AG04449 (cell line): ENCODE measurements at regions not wholly inside any gene's neighbourhood (a gene's known extent, or its start where the extent isn't known, plus 50 kb on each side); places are given as distances from the start of the nearest gene placed in this dataset.

Source experiments
- CTCF ChIA-PET: fragments of 350-600 bp; formaldehyde crosslinking; extraction: SDS; loops from one replicate; lab custom pipeline; 2021; ENCODE audit warnings: antibody characterized with exemption; lab: Yijun Ruan, JAX
- POLR2A ChIA-PET: fragments of 400-600, 350-600 bp; formaldehyde crosslinking; extraction: SDS; loops from one replicate; lab custom pipeline; 2020; ENCODE audit warnings: antibody characterized with exemption, inconsistent platforms; lab: Yijun Ruan, JAX
- DNase-seq: peaks from one replicate; pipeline ENCODE4 v3.0.0-alpha.2; 2010; ENCODE audit warnings: low read depth, low spot score
- H3K4me3 ChIP-seq: 2 replicates; pipeline ENCODE4 v1.5.1; 2011; ENCODE audit warnings: low read depth, mild to moderate bottlenecking, control low read depth, low read length
- CTCF ChIP-seq: IDR thresholded peaks from one replicate; pipeline ENCODE4 v1.5.1; 2011; ENCODE audit warnings: mild to moderate bottlenecking, moderate library complexity, low read length, control low read depth, inconsistent platforms; ENCODE audit not compliant: insufficient read depth; ENCODE audit errors: missing control alignments

GRCh38 chr2:67337903-67338302 lies 59.2 kb upstream of the ETAA1 start:
- DNase-seq, result no peak
- CTCF ChIA-PET, result no interaction called here
- POLR2A ChIA-PET, result no interaction called here
- TF ChIP-seq CTCF, result no peak
- H3K4me3 ChIP-seq, result no peak overlapping the region

- CTCF ChIA-PET, result no interaction called here
- POLR2A ChIA-PET, result no interaction called here
- no peak overlapping the region for H3K4me3 ChIP-seq
- no peak for DNase-seq
- TF ChIP-seq CTCF, result no peak
These were observed 58.4 kb upstream of the ETAA1 start for GRCh38 chr2:67338601-67339233.

- no peak for DNase-seq
- POLR2A ChIA-PET, result no interaction called here
- CTCF ChIA-PET, result no interaction called here
These were observed 57.8 kb upstream of the ETAA1 start for GRCh38 chr2:67339234-67339885.

GRCh38 chr2:67340133-67341011 lies 56.8 kb upstream of the ETAA1 start:
- TF ChIP-seq CTCF, result no peak
- H3K4me3 ChIP-seq, result no peak overlapping the region
- DNase-seq, result no peak
- CTCF ChIA-PET, result interaction anchor here (0.6 to 1.6 kb wide), 2 partner anchors 14 to 34 kb away, joined by 3 to 4 read pairs; no protein-coding TSS in a partner anchor
- POLR2A ChIA-PET, result no interaction called here

More at GRCh38 chr2:67339234-67339885, 57.8 kb upstream of the ETAA1 start:
- H3K4me3 ChIP-seq, result no peak overlapping the region
- no peak for TF ChIP-seq CTCF

- ChIA-PET CTCF (interaction anchor here (0.6 to 1.6 kb wide), 2 partner anchors 14 to 35 kb away, joined by 3 to 4 read pairs; no protein-coding TSS in a partner anchor), POLR2A (no interaction called here)
- no peak for DNase-seq
- no peak for TF ChIP-seq CTCF
- no peak overlapping the region for H3K4me3 ChIP-seq
These were observed 56.2 kb upstream of the ETAA1 start for GRCh38 chr2:67341012-67341318.

- TF ChIP-seq CTCF, result no peak
- ChIA-PET POLR2A (no interaction called here), CTCF (interaction anchor here (1.6 kb wide), 1 partner anchor 13 kb away, joined by 4 read pairs; no protein-coding TSS in a partner anchor)
- H3K4me3 ChIP-seq, result no peak overlapping the region
- no peak for DNase-seq
These were observed 55.8 kb upstream of the ETAA1 start for GRCh38 chr2:67341336-67341735.
